ENCODE measurements at regions not wholly inside any gene's neighbourhood (a gene's known extent, or its start where the extent isn't known, plus 50 kb on each side); places are given as distances from the start of the nearest gene placed in this dataset.

DNA sequence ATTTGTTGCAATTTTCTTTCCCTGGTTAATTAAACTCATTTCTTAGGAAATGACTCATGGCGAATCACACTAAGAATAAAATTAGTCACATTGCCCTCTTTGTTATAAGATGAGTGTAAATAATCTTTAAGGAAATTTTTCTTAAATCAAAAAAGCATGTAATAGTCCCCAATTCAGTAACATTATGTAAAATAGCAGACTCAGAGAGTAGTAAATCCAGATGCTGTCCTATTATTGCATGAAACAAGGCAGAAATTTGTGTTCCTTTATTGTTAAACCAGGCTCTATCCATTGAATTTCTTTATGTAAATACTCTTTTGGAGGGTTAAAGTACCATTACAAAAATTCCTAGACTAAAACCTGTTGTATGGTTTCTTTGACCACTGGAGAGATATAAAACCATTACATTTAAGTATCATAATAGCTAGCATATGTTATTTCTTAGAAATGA lies 154.5 kb upstream of the C1orf87 start:
- no peak for DNase-seq

- no peak for DNase-seq
Measured at GRCh38 chr1:60227601-60228000, 154.0 kb upstream of the C1orf87 start.

GRCh38 chr1:60225486-60225885 lies 151.9 kb upstream of the C1orf87 start:
- no peak for DNase-seq

DNA sequence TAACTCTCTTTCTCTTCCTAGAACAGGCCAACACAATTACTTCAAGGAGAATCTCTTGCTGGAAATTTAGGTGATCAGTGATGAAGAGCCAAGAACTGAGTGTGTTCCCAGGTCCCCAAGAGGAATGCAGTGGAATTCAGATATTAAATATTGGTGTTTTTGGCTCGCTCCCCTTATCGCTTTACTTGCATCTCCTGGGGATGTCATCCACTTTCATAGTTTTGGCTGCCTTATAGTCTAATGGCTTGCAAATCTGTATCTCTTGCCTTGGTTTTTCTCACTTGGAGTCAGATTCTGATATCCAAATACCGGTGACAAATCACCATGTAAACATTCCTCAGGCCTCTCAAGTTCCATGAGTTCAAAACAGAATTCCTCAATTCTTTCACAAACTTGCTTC lies 151.0 kb upstream of the C1orf87 start:
- DNase-seq, result no peak

DNA sequence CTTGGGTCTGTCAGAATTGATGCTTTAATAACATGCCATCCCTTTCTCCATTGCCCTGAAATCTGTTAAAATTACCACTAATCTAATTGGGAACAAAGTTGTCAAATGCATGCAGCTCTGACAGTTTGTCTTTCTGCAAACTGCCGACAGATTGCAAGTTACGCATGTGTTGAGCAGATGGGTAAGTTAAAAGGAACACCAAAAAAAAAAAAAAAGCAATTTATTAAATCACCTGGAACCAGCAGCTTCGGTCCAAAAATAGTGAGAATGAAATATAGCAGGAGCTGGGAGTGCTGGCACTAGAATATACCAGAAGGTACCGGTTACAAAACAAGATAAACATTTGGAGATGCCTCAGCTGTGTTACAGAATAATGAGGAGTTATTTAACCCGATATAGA lies 149.6 kb upstream of the C1orf87 start:
- DNase-seq, result no peak

DNA sequence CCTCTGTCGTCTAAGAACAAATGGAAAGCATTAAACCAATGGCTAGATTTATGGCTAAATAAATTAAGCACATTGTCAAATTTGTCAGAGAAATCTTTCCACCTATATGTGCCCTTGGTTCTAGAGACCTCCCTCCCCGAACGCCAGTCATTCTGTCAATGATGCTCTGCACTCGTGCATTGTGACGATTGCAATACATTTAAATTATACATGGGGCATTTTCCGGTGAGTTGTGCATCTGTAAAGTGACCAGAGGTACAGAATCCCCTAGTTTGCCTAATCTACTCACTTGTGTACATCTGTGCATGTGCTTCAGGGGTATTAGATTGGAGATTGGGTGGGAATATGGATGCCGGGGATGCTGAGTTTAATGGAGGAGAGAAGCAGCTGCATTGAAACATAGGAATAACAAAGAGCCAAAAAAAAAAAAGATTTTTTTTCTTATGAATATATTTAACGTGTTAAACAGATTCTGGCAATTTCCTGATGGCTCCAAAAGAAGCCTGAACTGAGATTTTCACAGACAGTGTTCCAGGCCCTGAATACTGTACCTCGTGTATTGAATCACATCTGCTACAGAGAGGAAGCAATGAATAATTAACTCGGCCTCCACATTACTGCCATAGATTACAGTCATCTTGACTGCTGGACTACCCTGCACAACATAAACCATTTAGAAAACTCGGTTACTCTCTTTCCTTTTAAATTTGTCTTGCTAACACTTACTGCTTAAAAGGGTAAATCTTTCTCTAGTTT lies 149.0 kb upstream of the C1orf87 start:
- no peak for DNase-seq

GRCh38 chr1:60213253-60213652 lies 139.7 kb upstream of the C1orf87 start:
- DNase-seq, result no peak

DNA sequence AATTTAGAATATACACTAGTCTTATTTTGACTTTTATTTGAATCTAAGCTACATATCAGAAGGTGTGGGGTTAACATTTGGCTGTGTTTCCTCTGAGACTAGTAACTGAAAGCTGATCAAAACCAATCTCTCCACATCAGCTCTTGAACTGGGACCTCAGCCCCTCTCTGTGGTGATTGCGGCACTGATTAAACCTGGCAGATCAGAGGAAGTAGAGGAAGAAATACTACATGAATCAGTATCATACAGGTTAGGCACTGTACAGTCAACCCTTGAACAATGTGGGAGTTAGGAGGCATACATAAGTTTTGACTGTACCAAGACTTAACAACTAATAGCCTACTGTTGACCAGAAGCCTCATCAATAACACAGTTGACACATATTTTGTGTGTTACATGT lies 122.5 kb upstream of the C1orf87 start:
- no peak for DNase-seq

DNA sequence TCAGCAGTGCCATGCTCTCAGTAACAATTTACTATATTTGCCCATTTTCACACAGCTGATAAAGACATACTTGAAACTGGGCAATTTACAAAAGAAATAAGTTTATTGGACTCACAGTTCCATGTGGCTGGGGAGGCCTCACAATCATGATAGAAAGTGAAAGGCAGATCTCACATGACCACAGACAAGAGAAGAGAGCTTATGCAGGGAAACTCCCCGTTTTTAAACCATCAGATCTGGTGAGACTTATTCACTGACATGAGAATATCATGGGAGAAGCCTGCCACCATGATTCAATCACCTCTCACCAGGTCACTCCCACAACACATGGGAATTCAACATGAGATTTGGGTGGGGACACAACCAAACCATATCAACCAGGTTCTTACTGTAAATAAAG lies 112.1 kb upstream of the C1orf87 start:
- DNase-seq, result no peak

- DNase-seq, result no peak
Measured at GRCh38 chr1:60184521-60184920, 111.0 kb upstream of the C1orf87 start.

GRCh38 chr1:60173729-60174505 lies 100.3 kb upstream of the C1orf87 start:
- DNase-seq, result no peak

DNA sequence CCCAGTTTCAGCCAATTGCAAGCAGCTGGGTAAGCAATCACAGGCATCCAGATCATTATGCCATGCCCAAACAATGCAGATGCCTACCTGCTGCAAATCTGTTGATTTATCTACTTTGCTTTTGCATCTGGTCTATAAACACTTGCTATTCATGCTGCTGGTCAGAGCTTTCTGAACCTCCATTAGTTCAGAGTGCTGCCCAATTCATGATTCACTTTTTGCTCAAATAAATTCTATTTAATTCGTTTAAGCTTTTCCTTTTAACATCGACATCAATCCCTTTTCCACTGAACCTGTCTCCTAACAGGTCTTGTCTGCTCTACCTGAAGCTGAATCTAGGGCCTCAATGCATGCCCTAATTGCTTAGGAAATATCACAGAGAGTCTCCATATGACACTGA lies 99.4 kb upstream of the C1orf87 start:
- no peak for DNase-seq

DNA sequence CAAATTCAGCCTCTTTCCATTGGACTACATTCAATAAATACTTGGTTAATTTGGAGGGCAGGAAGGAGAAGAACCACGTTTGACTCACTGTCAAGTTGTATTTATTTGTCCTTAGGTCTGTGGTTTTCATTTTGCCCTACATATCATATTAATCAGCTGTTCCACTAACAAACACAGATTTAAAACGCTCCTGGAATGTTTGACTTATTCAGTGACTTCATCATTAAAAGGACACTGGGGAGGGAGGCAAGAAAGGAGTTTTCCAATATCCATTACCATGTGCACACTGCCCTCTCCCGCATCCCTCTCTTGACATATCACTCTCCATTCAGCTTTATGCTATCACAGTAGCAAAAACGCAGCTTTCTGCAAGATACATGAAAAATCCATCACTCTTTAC lies 98.2 kb upstream of the C1orf87 start:
- DNase-seq, result no peak

DNA sequence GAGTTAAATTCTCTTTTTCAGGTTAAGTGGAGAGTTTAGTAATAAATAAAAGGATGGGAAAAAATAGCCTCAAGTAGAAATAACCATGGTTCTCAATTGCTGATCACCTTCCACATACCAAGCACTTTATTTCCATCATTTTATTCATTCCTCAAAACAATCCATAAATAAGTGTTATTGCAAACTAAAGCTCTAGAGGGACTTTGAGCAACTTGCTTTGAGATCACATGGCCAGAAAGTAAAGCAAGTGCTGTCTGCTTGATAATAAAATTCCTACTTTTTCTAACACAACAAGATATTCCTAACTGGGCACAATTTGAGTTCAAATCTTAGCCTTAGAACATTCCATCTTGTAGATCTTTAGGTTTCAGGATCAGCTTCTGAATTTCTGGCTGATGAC lies 97.1 kb upstream of the C1orf87 start:
- no peak for DNase-seq

DNA sequence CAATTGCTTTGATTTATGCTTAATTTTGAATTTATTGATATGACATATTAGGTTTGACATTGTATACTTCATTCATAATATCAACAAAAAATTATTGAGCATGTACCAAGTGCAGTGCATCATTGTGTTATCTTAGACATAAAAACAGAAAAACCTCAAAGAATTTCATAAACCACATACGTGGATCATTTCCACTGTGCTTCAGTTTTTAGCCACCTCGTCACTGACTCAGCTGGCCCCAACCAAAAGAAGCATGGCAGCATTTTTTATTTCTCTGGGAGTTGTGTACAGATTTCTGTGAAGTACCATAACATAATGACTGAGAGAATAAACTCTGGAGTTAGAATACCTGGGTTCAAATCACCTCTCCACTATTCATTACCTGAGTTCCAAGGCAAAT lies 95.6 kb upstream of the C1orf87 start:
- DNase-seq, result no peak

DNA sequence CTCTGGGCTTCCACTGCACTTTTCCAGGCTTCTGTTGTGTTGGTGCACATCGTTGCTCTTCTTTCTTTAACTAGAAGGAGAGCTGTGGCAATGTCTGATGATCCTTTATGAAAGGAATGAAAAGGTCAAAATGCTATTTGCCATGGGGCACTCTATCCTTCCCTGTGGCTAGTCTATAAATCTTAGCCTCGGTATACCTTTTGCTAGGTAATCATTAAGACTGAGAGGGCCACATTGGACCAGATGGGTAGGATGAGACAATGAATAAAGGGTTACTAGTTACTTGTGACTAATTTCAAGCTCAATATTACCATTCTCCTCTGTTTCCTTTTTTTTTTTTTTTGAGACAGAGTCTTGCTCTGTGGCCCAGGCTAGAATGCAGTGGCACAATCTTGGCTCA lies 89.4 kb upstream of the C1orf87 start:
- DNase-seq, result no peak

DNA sequence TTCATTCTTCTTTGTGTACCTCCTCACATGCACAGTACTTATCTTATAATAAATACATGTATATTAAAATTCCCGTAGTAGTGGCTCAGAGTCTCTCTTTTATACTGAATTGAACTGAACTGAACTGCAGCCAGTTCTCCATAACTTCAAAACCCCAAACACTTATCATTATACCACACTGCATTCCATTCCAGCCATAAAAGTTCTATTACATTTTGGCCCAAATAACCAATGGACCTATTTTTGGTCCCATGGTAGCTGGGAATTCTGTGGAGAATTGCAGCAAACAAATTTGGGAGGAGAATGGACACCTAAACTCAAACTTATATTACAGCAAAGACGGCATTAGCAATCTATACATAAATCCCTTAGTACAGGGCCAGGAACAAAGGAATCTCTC lies 86.6 kb upstream of the C1orf87 start:
- no peak for DNase-seq

GRCh38 chr1:60156371-60156770 lies 82.8 kb upstream of the C1orf87 start:
- no peak for DNase-seq

GRCh38 chr1:60153961-60154360 lies 80.4 kb upstream of the C1orf87 start:
- DNase-seq, result no peak

DNA sequence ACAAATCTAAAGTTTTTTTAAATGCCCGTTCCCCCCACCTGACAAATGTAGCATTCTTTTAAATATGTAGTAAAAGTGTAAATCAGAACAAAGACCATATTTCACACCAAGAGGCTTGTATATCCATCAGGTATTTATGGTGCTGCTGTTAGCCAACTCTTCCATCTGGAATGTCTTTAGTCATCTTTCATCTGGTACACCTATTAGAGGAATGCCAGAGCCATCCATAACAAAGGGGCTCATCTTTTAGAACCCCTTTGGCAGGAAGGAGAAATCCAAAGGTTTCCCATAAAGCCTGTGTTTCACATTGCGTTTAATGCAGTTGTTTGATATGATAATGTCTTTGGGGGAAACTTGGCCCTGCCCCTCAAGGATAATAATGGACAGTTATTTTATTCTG lies 79.3 kb upstream of the C1orf87 start:
- no peak for DNase-seq

DNA sequence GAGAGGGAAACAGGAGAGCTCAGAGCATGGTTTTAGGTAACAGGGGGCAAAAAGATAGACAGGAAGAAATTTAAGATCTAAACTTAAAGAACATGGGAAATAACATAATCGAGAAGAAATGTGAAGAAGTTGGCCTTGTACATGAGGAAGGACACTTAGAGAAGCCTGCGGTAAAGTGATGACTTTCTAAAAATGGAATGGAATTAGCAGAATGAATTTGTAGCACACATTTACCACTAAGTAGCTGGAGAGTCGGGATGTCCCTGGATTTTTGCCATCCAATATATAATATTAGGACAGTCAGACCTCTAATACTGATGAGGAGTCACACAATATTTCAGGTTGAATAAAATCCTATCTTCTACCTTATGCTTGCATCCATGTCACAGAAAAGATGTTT lies 77.7 kb upstream of the C1orf87 start:
- no peak for DNase-seq

DNA sequence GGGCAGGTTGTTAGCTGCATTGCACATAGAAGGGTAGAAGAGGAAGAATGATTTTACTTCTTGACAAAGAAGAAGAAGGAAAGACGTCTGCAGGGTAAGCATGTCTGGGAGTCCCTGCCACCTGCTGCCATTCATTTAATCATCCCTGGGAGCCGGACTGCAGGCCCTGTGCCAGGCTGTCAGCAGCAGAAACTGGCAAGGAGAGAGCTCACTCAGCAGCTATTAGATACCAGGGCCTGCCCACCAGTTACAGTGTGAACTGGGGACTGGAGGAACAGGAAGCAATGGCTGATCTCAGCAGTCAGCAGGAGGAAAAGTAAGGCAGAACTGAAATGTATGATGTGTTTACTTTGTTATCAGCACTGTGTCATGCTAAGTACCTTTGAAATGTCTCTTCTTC lies 75.7 kb upstream of the C1orf87 start:
- no peak for DNase-seq

DNA sequence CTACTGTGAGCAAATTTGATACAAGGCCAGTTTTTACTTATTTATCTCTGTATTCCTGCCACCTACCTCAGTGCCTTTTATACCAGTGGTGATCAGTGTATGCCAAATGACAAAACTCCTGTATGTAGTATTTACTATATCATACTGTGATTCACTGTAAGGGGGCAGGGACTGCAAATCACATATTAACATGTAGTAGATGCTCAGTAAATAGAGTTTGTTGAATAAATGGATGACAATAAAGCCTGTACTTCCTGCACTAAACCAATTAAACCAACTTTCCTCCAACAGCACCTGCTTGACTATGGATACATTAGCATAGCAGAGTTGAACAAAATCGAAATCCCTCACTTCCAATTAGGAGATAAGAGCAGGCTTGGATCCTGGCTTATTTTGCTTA lies 73.3 kb upstream of the C1orf87 start:
- DNase-seq, result no peak

DNA sequence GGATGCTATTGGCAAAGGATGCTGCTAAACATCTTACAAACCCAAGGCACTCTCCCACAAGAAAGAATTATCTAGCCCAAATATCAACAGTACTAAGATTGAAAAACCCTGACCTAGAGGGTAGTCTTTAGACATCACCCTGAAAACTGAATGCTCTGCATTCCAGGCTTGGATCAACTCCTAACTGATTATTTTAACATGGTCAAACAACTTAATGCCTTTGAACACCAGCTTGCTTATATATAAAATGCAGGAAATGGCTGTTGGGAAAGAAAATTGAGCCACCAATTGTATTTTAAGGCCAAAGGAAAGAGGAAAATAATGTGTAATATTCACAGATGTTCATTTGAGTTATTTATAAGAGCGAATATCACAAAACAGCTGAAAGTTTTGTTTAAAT lies 72.2 kb upstream of the C1orf87 start:
- no peak for DNase-seq

DNA sequence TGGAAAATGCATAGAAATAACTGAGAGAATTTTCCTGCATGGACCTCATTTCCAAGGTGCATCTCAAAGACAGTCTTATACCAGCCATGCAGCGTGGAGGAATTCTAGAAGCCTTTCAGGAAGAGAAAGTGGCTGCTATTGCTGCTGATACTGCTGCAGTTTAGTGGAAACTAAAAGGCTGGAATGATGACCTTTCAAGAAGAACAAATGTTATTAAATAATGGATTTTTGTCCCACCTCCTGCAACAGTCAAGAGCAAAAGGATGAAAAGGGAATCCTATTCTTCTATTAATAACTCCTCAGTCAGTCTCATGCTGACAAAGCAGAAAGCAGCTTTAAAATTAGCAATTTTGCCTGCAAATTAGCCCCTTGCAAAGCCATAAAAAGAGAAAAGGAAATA lies 68.2 kb upstream of the C1orf87 start:
- no peak for DNase-seq
